CD14-positive monocyte (primary cell): ENCODE measurements at regions not wholly inside any gene's neighbourhood (a gene's known extent, or its start where the extent isn't known, plus 50 kb on each side); places are given as distances from the start of the nearest gene placed in this dataset.

Experiments used
- DNase-seq, 3 donors: peaks; one replicate each; pipeline ENCODE4 v3.0.0-alpha.2; 2011 to 2022
- H2AFZ ChIP-seq: 2 replicates; pipeline ENCODE4 v1.6.0; 2012; ENCODE audit warnings: mild to moderate bottlenecking, low read depth, low read length, inconsistent platforms; ENCODE audit not compliant: insufficient read depth, poor library complexity, severe bottlenecking
- H3K27ac ChIP-seq, 2 donors: 1 replicate in 1 of 2; 2 replicates in 1 of 2; pipeline ENCODE4 v1.5.1; 2012 to 2013; ENCODE audit warnings: low read length in 2 of 2, control low read depth in 1 of 2, inconsistent platforms in 1 of 2, low read depth in 1 of 2, mild to moderate bottlenecking in 1 of 2
- H3K27me3 ChIP-seq, 2 donors: one replicate each; pipeline versions ENCODE4 v1.6.0 to v1.6.1; 2011 to 2013; ENCODE audit warnings: low read length in 2 of 2; ENCODE audit not compliant: control insufficient read depth in 2 of 2, insufficient read depth in 2 of 2
- H3K36me3 ChIP-seq, 2 donors: replicated peaks in 1 of 2; 1 replicate in 1 of 2; 2 replicates in 1 of 2; pipeline versions ENCODE4 v1.5.1 to v1.6.1; 2012 to 2013; ENCODE audit warnings: low read length in 2 of 2, control low read depth in 1 of 2, inconsistent platforms in 1 of 2, mild to moderate bottlenecking in 1 of 2; ENCODE audit not compliant: insufficient read depth in 2 of 2, control insufficient read depth in 1 of 2
- H3K4me1 ChIP-seq, 2 donors: 1 replicate in 1 of 2; 2 replicates in 1 of 2; pipeline versions ENCODE4 v1.5.1 to v1.6.1; 2012 to 2013; ENCODE audit warnings: low read length in 2 of 2, control low read depth in 1 of 2, inconsistent platforms in 1 of 2, mild to moderate bottlenecking in 1 of 2, moderate library complexity in 1 of 2; ENCODE audit not compliant: insufficient read depth in 2 of 2, control insufficient read depth in 1 of 2
- H3K4me2 ChIP-seq: replicated peaks from 2 replicates; pipeline ENCODE3; 2012; ENCODE audit warnings: low read length, moderate library complexity, mild to moderate bottlenecking; ENCODE audit not compliant: poor library complexity, severe bottlenecking; ENCODE audit errors: extremely low read depth
- H3K4me3 ChIP-seq, 3 experiments: fragments of 200-600 bp in 1 of 3; sonication (generic) in 1 of 3; replicated peaks in 1 of 3; 1 replicate in 2 of 3; 2 replicates in 1 of 3; pipeline ENCODE4 v1.5.1; 2011 to 2013; ENCODE audit warnings: low read length in 3 of 3, mild to moderate bottlenecking in 3 of 3, control low read depth in 2 of 3, low read depth in 2 of 3, inconsistent platforms in 1 of 3, moderate library complexity in 1 of 3
- H3K79me2 ChIP-seq: 2 replicates; pipeline ENCODE4 v1.6.0; 2012; ENCODE audit warnings: mild to moderate bottlenecking, control low read depth, inconsistent platforms, low read length, moderate library complexity; ENCODE audit not compliant: insufficient read depth
- H3K9ac ChIP-seq: 2 replicates; pipeline ENCODE4 v1.6.0; 2017; ENCODE audit warnings: low read length, mild to moderate bottlenecking; ENCODE audit not compliant: insufficient read depth, poor library complexity, severe bottlenecking
- H3K9me3 ChIP-seq, 2 donors: replicated peaks in 1 of 2; 1 replicate in 1 of 2; 2 replicates in 1 of 2; pipeline versions ENCODE4 v1.5.1 to v1.6.1; 2012 to 2013; ENCODE audit warnings: low read length in 2 of 2, control low read depth in 1 of 2; ENCODE audit not compliant: control insufficient read depth in 1 of 2, insufficient read depth in 1 of 2
- H4K20me1 ChIP-seq: 2 replicates; pipeline ENCODE4 v1.6.0; 2012; ENCODE audit warnings: mild to moderate bottlenecking, low read length, control low read depth, moderate library complexity; ENCODE audit not compliant: insufficient read depth
- H3K27ac Mint-ChIP-seq, 7 donors: one replicate each; pipeline ENCODE4 v1.8.0; 2020; ENCODE audit warnings: mild to moderate bottlenecking in 7 of 7, mixed read lengths in 7 of 7, moderate library complexity in 6 of 7, inconsistent platforms in 2 of 7
- H3K27me3 Mint-ChIP-seq, 3 donors: one replicate each; pipeline ENCODE4 v1.8.0; 2021 to 2022; ENCODE audit warnings: low read depth in 3 of 3, mild to moderate bottlenecking in 3 of 3, mixed read lengths in 3 of 3, moderate library complexity in 3 of 3, inconsistent platforms in 1 of 3
- H3K36me3 Mint-ChIP-seq, 2 donors: one replicate each; pipeline ENCODE4 v1.8.0; 2020; ENCODE audit warnings: mixed read lengths in 2 of 2, inconsistent platforms in 1 of 2, mild to moderate bottlenecking in 1 of 2
- H3K4me1 Mint-ChIP-seq: one replicate; pipeline ENCODE4 v1.8.0; 2020; ENCODE audit warnings: mild to moderate bottlenecking, mixed read lengths
- H3K4me3 Mint-ChIP-seq, 2 donors: one replicate each; pipeline ENCODE4 v1.8.0; 2020; ENCODE audit warnings: mild to moderate bottlenecking in 2 of 2, mixed read lengths in 2 of 2, moderate library complexity in 1 of 2
- H3K9me3 Mint-ChIP-seq, 7 donors: one replicate each; pipeline ENCODE4 v1.8.0; 2020 to 2022; ENCODE audit warnings: mixed read lengths in 7 of 7, mild to moderate bottlenecking in 6 of 7, moderate library complexity in 6 of 7, inconsistent platforms in 2 of 7
- WGBS: methylation state at CpG from one replicate; pipeline ENCODE4 v1.1.5; 2013; ENCODE audit warnings: missing lambda C conversion rate; ENCODE audit not compliant: insufficient coverage; 5-methylcytosine and 5-hydroxymethylcytosine counted together
- intact Hi-C, 2 donors: fragments of 100-400 bp; cut with micrococcal nuclease; formaldehyde crosslinking; loops; one replicate each; pipeline versions ENCODE4 v1.15.0 to v1.15.1; 2023
- TF ChIP-seq, protein P1 (sequence below): fragments of 200-600 bp; IDR thresholded peaks from one replicate; pipeline ENCODE4 v1.8.0; 2022; ENCODE audit warnings: antibody characterized with exemption, mild to moderate bottlenecking

DNA sequence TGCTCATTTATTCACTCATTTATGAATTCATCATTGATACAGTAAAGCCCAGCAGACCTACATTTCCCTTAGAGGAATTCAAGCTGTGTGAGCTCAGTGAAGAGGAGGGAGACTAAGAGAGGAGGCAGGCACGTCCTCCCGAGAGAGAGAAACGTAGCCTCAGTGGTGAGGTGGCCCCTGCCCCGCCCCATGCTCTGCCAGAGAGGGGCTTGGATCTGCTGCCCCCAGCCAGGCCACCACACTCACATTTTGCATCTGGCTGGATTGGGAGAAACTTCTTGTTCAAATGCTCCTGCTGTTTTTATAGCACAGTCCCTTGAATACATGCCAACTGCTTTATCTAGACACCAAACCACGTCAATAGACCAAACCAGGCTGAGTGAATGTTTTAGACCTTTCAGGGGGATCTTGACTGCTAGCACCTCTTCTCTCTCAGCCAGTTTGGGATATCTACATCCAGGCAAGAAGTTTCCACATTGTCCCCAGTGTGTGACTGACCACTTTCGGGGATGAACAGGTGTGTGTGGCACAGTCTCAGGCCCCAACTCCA lies 67.7 kb upstream of the AJAP1 start:
- WGBS: 0% methylated on average over 1 of the region's 6 CpGs

GRCh38 chr1:4587721-4588120 lies 66.7 kb upstream of the AJAP1 start:
- Mint-ChIP-seq H3K27ac (no peak overlapping the region), H3K27me3 (peaks cover 2 to 16% (median 7%) of the 10 kb centered on the region in 3 donors), H3K4me3 (no peak overlapping the region), H3K9me3 (peaks cover 0 to 3% (median 0%) of the 10 kb centered on the region in 7 donors), H3K4me1 (no peaks in the 10 kb centered on the region), H3K36me3 (no peaks in the 10 kb centered on the region)
- H3K4me3 ChIP-seq: no peak overlapping the region
- H3K4me2 ChIP-seq: no peak overlapping the region
- no peaks in the 10 kb centered on the region for H3K9me3 ChIP-seq
- DNase-seq: no peak
- no peak overlapping the region for H3K27ac ChIP-seq
- TF ChIP-seq, protein P1, sequence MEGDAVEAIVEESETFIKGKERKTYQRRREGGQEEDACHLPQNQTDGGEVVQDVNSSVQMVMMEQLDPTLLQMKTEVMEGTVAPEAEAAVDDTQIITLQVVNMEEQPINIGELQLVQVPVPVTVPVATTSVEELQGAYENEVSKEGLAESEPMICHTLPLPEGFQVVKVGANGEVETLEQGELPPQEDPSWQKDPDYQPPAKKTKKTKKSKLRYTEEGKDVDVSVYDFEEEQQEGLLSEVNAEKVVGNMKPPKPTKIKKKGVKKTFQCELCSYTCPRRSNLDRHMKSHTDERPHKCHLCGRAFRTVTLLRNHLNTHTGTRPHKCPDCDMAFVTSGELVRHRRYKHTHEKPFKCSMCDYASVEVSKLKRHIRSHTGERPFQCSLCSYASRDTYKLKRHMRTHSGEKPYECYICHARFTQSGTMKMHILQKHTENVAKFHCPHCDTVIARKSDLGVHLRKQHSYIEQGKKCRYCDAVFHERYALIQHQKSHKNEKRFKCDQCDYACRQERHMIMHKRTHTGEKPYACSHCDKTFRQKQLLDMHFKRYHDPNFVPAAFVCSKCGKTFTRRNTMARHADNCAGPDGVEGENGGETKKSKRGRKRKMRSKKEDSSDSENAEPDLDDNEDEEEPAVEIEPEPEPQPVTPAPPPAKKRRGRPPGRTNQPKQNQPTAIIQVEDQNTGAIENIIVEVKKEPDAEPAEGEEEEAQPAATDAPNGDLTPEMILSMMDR: no peak
- H4K20me1 ChIP-seq: no peaks in the 10 kb centered on the region
- H2AFZ ChIP-seq: no peak overlapping the region
- no CpG with 5 or more reads among the region's 6 CpGs for WGBS
- no peaks in the 10 kb centered on the region for H3K4me1 ChIP-seq
- H3K27me3 ChIP-seq: no peaks in the 10 kb centered on the region
- H3K36me3 ChIP-seq: no peaks in the 10 kb centered on the region
- no peaks in the 10 kb centered on the region for H3K79me2 ChIP-seq
- intact Hi-C loops: no loop called here
- H3K9ac ChIP-seq: no peak overlapping the region

More for the DNA sequence above, 67.7 kb upstream of the AJAP1 start:
- no peaks in the 10 kb centered on the region for H3K79me2 ChIP-seq
- no peak overlapping the region for H3K4me3 ChIP-seq
- no peaks in the 10 kb centered on the region for H3K4me1 Mint-ChIP-seq
- H3K4me2 ChIP-seq: no peak overlapping the region
- H3K9ac ChIP-seq: no peak overlapping the region
- H3K9me3 Mint-ChIP-seq: peaks cover 0 to 3% (median 0%) of the 10 kb centered on the region in 7 donors
- no peaks in the 10 kb centered on the region for H3K36me3 ChIP-seq
- no peaks in the 10 kb centered on the region for H3K9me3 ChIP-seq
- no peaks in the 10 kb centered on the region for H3K36me3 Mint-ChIP-seq
- peaks cover 2 to 16% (median 7%) of the 10 kb centered on the region in 3 donors for H3K27me3 Mint-ChIP-seq
- H4K20me1 ChIP-seq: no peaks in the 10 kb centered on the region
- H3K27ac Mint-ChIP-seq: no peak overlapping the region
- no peak overlapping the region for H3K4me3 Mint-ChIP-seq
- TF ChIP-seq, protein P1: no peak
- H3K27me3 ChIP-seq: no peaks in the 10 kb centered on the region
- no peak for DNase-seq
- no peaks in the 10 kb centered on the region for H3K4me1 ChIP-seq
- no peak overlapping the region for H3K27ac ChIP-seq
- intact Hi-C loops: no loop called here
- H2AFZ ChIP-seq: no peak overlapping the region
